ENCODE measurements at regions not wholly inside any gene's neighbourhood (a gene's known extent, or its start where the extent isn't known, plus 50 kb on each side); places are given as distances from the start of the nearest gene placed in this dataset.

GRCh38 chr6:14817074-14817473, 428.8 kb upstream of the JARID2 start:
- ChIA-PET CTCF (ENCODE audit: unreplicated experiment) (no interaction called here), POLR2A (no interaction called here)
- Histone ChIP-seq H3K36me3 (ENCODE audit: insufficient read depth, low read length) (no peaks in the 10 kb centered on the region), H3K9me3 (ENCODE audit: low read length) (no peaks in the 10 kb centered on the region), H2AFZ (ENCODE audit: low read length) (no peak overlapping the region), H3K27ac (ENCODE audit: low read depth, low read length, poor library complexity, severe bottlenecking) (no peak overlapping the region), H3K4me1 (ENCODE audit: insufficient read depth, low read length, poor library complexity, severe bottlenecking) (no peaks in the 10 kb centered on the region), H3K4me3 (ENCODE audit: low read depth, low read length, poor library complexity, severe bottlenecking) (no peak overlapping the region), H3K79me2 (ENCODE audit: insufficient read depth, low read depth, low read length) (no peaks in the 10 kb centered on the region), H3K9me2 (ENCODE audit: insufficient read depth, low read length) (no peaks in the 10 kb centered on the region), H3K4me2 (ENCODE audit: low read length) (no peak overlapping the region), H4K20me1 (ENCODE audit: insufficient read depth, low read length) (no peaks in the 10 kb centered on the region)
- intact Hi-C loops (cut with micrococcal nuclease; ENCODE audit: unreplicated experiment) = no loop called here
- no peak for DNase-seq (ENCODE audit: low spot score)
- TF ChIP-seq EZH2phosphoT487 (IDR thresholded peaks at IDR 0.05; ENCODE audit: borderline replicate concordance, low read depth, low read length) = no peak
- no peak for TF ChIP-seq CTCF (conservative IDR thresholded peaks at IDR 0.05; ENCODE audit: low read length)
- no TSS peak for BruUV-seq (replicated peaks)

- no TSS peak for BruUV-seq (replicated peaks)
- H3K4me2 ChIP-seq (ENCODE audit: low read length) = no peak overlapping the region
- TF ChIP-seq CTCF (conservative IDR thresholded peaks at IDR 0.05; ENCODE audit: low read length) (no peak), EZH2phosphoT487 (IDR thresholded peaks at IDR 0.05; ENCODE audit: borderline replicate concordance, low read depth, low read length) (no peak)
- no peak overlapping the region for H3K4me3 ChIP-seq (ENCODE audit: low read depth, low read length, poor library complexity, severe bottlenecking)
- intact Hi-C loops (cut with micrococcal nuclease; ENCODE audit: unreplicated experiment) = no loop called here
- no peak for DNase-seq (ENCODE audit: low spot score)
- H3K9me2 ChIP-seq (ENCODE audit: insufficient read depth, low read length) = no peaks in the 10 kb centered on the region
- no peak overlapping the region for H3K27ac ChIP-seq (ENCODE audit: low read depth, low read length, poor library complexity, severe bottlenecking)
- H3K36me3 ChIP-seq (ENCODE audit: insufficient read depth, low read length) = no peaks in the 10 kb centered on the region
- CTCF ChIA-PET (ENCODE audit: unreplicated experiment) = no interaction called here
- POLR2A ChIA-PET = no interaction called here
- no peaks in the 10 kb centered on the region for H3K79me2 ChIP-seq (ENCODE audit: insufficient read depth, low read depth, low read length)
- H4K20me1 ChIP-seq (ENCODE audit: insufficient read depth, low read length) = no peaks in the 10 kb centered on the region
- H3K9me3 ChIP-seq (ENCODE audit: low read length) = no peaks in the 10 kb centered on the region
- no peak overlapping the region for H2AFZ ChIP-seq (ENCODE audit: low read length)
- no peaks in the 10 kb centered on the region for H3K4me1 ChIP-seq (ENCODE audit: insufficient read depth, low read length, poor library complexity, severe bottlenecking)
Observed at GRCh38 chr6:14818422-14818884, 427.4 kb upstream of the JARID2 start.

GRCh38 chr6:14819001-14819400, 426.9 kb upstream of the JARID2 start:
- Histone ChIP-seq H2AFZ (ENCODE audit: low read length) (no peak overlapping the region), H3K27ac (ENCODE audit: low read depth, low read length, poor library complexity, severe bottlenecking) (no peak overlapping the region), H3K79me2 (ENCODE audit: insufficient read depth, low read depth, low read length) (no peaks in the 10 kb centered on the region), H3K4me3 (ENCODE audit: low read depth, low read length, poor library complexity, severe bottlenecking) (no peak overlapping the region), H3K36me3 (ENCODE audit: insufficient read depth, low read length) (no peaks in the 10 kb centered on the region), H3K4me1 (ENCODE audit: insufficient read depth, low read length, poor library complexity, severe bottlenecking) (no peaks in the 10 kb centered on the region), H3K4me2 (ENCODE audit: low read length) (no peak overlapping the region), H3K9me3 (ENCODE audit: low read length) (no peaks in the 10 kb centered on the region), H4K20me1 (ENCODE audit: insufficient read depth, low read length) (no peaks in the 10 kb centered on the region), H3K9me2 (ENCODE audit: insufficient read depth, low read length) (no peaks in the 10 kb centered on the region)
- no TSS peak for BruUV-seq (replicated peaks)
- intact Hi-C loops (cut with micrococcal nuclease; ENCODE audit: unreplicated experiment) = no loop called here
- DNase-seq (ENCODE audit: low spot score) = no peak
- POLR2A ChIA-PET = interaction anchor here (0.6 kb wide), 1 partner anchor 738 kb away, joined by 3 read pairs; no protein-coding TSS in a partner anchor
- TF ChIP-seq CTCF (conservative IDR thresholded peaks at IDR 0.05; ENCODE audit: low read length) (no peak), EZH2phosphoT487 (IDR thresholded peaks at IDR 0.05; ENCODE audit: borderline replicate concordance, low read depth, low read length) (no peak)
- CTCF ChIA-PET (ENCODE audit: unreplicated experiment) = no interaction called here
